Liver (tissue), 8 donors: ENCODE measurements at regions not wholly inside any gene's neighbourhood (a gene's known extent, or its start where the extent isn't known, plus 50 kb on each side); places are given as distances from the start of the nearest gene placed in this dataset.

Experiments
- DNase-seq: peaks from one replicate; pipeline ENCODE4 v3.0.0-alpha.2; 2017; ENCODE audit warnings: low spot score
- H3K27ac ChIP-seq, 2 donors: one replicate each; pipeline ENCODE4 v1.7.0; 2013; ENCODE audit warnings: inconsistent platforms in 2 of 2, low read length in 2 of 2, control low read depth in 1 of 2, low read depth in 1 of 2, mild to moderate bottlenecking in 1 of 2
- H3K27me3 ChIP-seq, 4 donors: one replicate each; pipeline versions ENCODE4 v1.6.1 to v1.7.0; 2013; ENCODE audit warnings: low read length in 3 of 4, inconsistent platforms in 1 of 4, mild to moderate bottlenecking in 1 of 4, moderate library complexity in 1 of 4; ENCODE audit not compliant: control insufficient read depth in 4 of 4, insufficient read depth in 4 of 4
- H3K36me3 ChIP-seq, 4 donors: one replicate each; pipeline versions ENCODE4 v1.6.1 to v1.7.0; 2013; ENCODE audit warnings: low read length in 3 of 4, mild to moderate bottlenecking in 3 of 4, low read depth in 1 of 4, moderate library complexity in 1 of 4; ENCODE audit not compliant: control insufficient read depth in 4 of 4, insufficient read depth in 3 of 4
- H3K4me1 ChIP-seq, 4 donors: one replicate each; pipeline versions ENCODE4 v1.6.1 to v1.7.0; 2013; ENCODE audit warnings: low read length in 3 of 4, mild to moderate bottlenecking in 3 of 4, moderate library complexity in 1 of 4; ENCODE audit not compliant: control insufficient read depth in 4 of 4, insufficient read depth in 4 of 4
- H3K4me3 ChIP-seq, 3 donors: one replicate each; pipeline versions ENCODE4 v1.6.1 to v1.7.0; 2013; ENCODE audit warnings: low read length in 3 of 3, control low read depth in 1 of 3, low read depth in 1 of 3, mild to moderate bottlenecking in 1 of 3
- H3K9ac ChIP-seq, 2 donors: one replicate each; pipeline ENCODE4 v1.7.0; 2013; ENCODE audit warnings: low read length in 2 of 2, mild to moderate bottlenecking in 2 of 2, moderate library complexity in 2 of 2, control low read depth in 1 of 2, low read depth in 1 of 2
- H3K9me3 ChIP-seq, 4 donors: one replicate each; pipeline versions ENCODE4 v1.6.1 to v1.7.0; 2013; ENCODE audit warnings: low read length in 3 of 4; ENCODE audit not compliant: control insufficient read depth in 4 of 4
- CTCF ChIP-seq: fragments of 150-350 bp; IDR thresholded peaks from 2 replicates; pipeline ENCODE4 v1.5.1; 2017; ENCODE audit warnings: improper control_type of control experiment, low read depth, low read length; ENCODE audit not compliant: missing input control
- EGR1 ChIP-seq, 2 donors: IDR thresholded peaks; 2 replicates each; pipeline ENCODE4 v1.6.1; 2016 to 2018; ENCODE audit warnings: antibody characterized with exemption in 2 of 2, low read depth in 2 of 2
- FOXA1 ChIP-seq: IDR thresholded peaks from 2 replicates; pipeline ENCODE4 v1.6.1; 2016; ENCODE audit warnings: antibody characterized with exemption
- HNF4A ChIP-seq, 2 donors: conservative IDR thresholded peaks; 2 replicates each; pipeline ENCODE4 v1.6.1; 2016; ENCODE audit warnings: antibody characterized with exemption in 2 of 2, mild to moderate bottlenecking in 2 of 2
- HNF4G ChIP-seq: IDR thresholded peaks from 2 replicates; pipeline ENCODE4 v1.6.1; 2016; ENCODE audit warnings: antibody characterized with exemption
- JUND ChIP-seq, 2 donors: IDR thresholded peaks; 2 replicates each; pipeline ENCODE4 v1.6.1; 2016; ENCODE audit warnings: antibody characterized with exemption in 2 of 2
- NR2F2 ChIP-seq: IDR thresholded peaks from 2 replicates; pipeline ENCODE4 v1.6.1; 2016; ENCODE audit warnings: antibody characterized with exemption
- RAD21 ChIP-seq, 2 donors: IDR thresholded peaks; 2 replicates each; pipeline ENCODE4 v1.6.1; 2016; ENCODE audit warnings: antibody characterized with exemption in 2 of 2, mild to moderate bottlenecking in 2 of 2
- REST ChIP-seq: IDR thresholded peaks from 2 replicates; pipeline ENCODE4 v1.6.1; 2016; ENCODE audit warnings: antibody characterized with exemption, mild to moderate bottlenecking
- RXRA ChIP-seq, 2 donors: IDR thresholded peaks; 2 replicates each; pipeline ENCODE4 v1.6.1; 2017 to 2018; ENCODE audit warnings: antibody characterized with exemption in 2 of 2, mild to moderate bottlenecking in 1 of 2
- SP1 ChIP-seq: IDR thresholded peaks from 2 replicates; pipeline ENCODE4 v1.6.1; 2018; ENCODE audit warnings: antibody characterized with exemption, mild to moderate bottlenecking
- TAF1 ChIP-seq: conservative IDR thresholded peaks from 2 replicates; pipeline ENCODE4 v1.6.1; 2016; ENCODE audit warnings: antibody characterized with exemption, mild to moderate bottlenecking
- YY1 ChIP-seq: IDR thresholded peaks from 2 replicates; pipeline ENCODE4 v1.6.1; 2016; ENCODE audit warnings: antibody characterized with exemption, mild to moderate bottlenecking
- ZBTB33 ChIP-seq: IDR thresholded peaks from 2 replicates; pipeline ENCODE4 v1.6.1; 2016; ENCODE audit warnings: antibody characterized with exemption
- WGBS: extraction: QIAGEN DNeasy Blood & Tissue Kit; methylation state at CpG from one replicate; pipeline ENCODE4 v1.1.7; 2013; 5-methylcytosine and 5-hydroxymethylcytosine counted together
- donor health status: healthy.
- donor health status: healthy.
- donor health status: healthy.
- donor health status: healthy.
- donor health status: healthy.

GRCh38 chr11:39037611-39038010 lies 2421.8 kb downstream of the LRRC4C start:
- Histone ChIP-seq H3K9ac (no peak overlapping the region), H3K27me3 (no peaks in the 10 kb centered on the region), H3K4me3 (no peak overlapping the region), H3K4me1 (no peaks in the 10 kb centered on the region), H3K36me3 (no peaks in the 10 kb centered on the region), H3K9me3 (no peaks in the 10 kb centered on the region), H3K27ac (no peak overlapping the region)
- DNase-seq: no peak
- TF ChIP-seq SP1: no peak
- no peak for TF ChIP-seq HNF4A (conservative IDR thresholded peaks at IDR 0.05)
- no peak for TF ChIP-seq FOXA1
- no peak for TF ChIP-seq YY1
- TF ChIP-seq CTCF: no peak
- TF ChIP-seq HNF4G: no peak
- TF ChIP-seq REST: no peak
- no peak for TF ChIP-seq ZBTB33
- no peak for TF ChIP-seq JUND (IDR thresholded peaks at IDR 0.05)
- TF ChIP-seq NR2F2: no peak
- no peak for TF ChIP-seq RXRA (IDR thresholded peaks at IDR 0.05)
- no peak for TF ChIP-seq RAD21 (IDR thresholded peaks at IDR 0.05)
- no peak for TF ChIP-seq EGR1 (IDR thresholded peaks at IDR 0.05; ENCODE audit: low read depth in 2 of 2)
- TF ChIP-seq TAF1: no peak

- 80% methylated on average over 1 of the region's 1 CpG for WGBS
- Histone ChIP-seq H3K27ac (no peak overlapping the region), H3K27me3 (no peaks in the 10 kb centered on the region), H3K4me1 (no peaks in the 10 kb centered on the region), H3K9me3 (no peaks in the 10 kb centered on the region), H3K9ac (no peak overlapping the region), H3K36me3 (no peaks in the 10 kb centered on the region), H3K4me3 (no peak overlapping the region)
- TF ChIP-seq HNF4G: no peak
- DNase-seq: no peak
These were observed 2423.4 kb downstream of the LRRC4C start for GRCh38 chr11:39036021-39036420.
